Left colon (tissue), 2 donors: ENCODE measurements at regions not wholly inside any gene's neighbourhood (a gene's known extent, or its start where the extent isn't known, plus 50 kb on each side); places are given as distances from the start of the nearest gene placed in this dataset.

Experiments used
- ATAC-seq: fragments of 200-7000 bp; cut with Tn5 transposase; one replicate; pipeline ENCODE4 v1.9.1; 2020; ENCODE audit warnings: mild to moderate bottlenecking, moderate library complexity
- DNase-seq, 2 donors: peaks; one replicate each; pipeline ENCODE4 v3.0.0-alpha.2; 2020
- intact Hi-C, 2 donors: fragments of 100-400 bp; cut with DNase I in 1 of 2; cut with micrococcal nuclease in 1 of 2; formaldehyde crosslinking; loops; one replicate each; pipeline versions ENCODE4 v1.11.2 to v1.14.0; 2022; cut with DNase I, micrococcal nuclease
- donor health status: DM: no; HTN: no; CAD: no.
- donor health status: DM: yes; HTN: yes; CAD: no.

- DNase-seq, result no peak
- ATAC-seq, result no peak
- intact Hi-C loops, result loop anchor here in 1 of 2 donors (10.0 kb wide), 1 partner anchor 210 kb away; no protein-coding TSS in a partner anchor
These were observed 106.6 kb upstream of the VASH1 start for GRCh38 chr14:76654573-76655108.

GRCh38 chr14:76655331-76655730 lies 105.9 kb upstream of the VASH1 start:
- intact Hi-C loops, result loop anchor here in 1 of 2 donors (10.0 kb wide), 1 partner anchor 211 kb away; no protein-coding TSS in a partner anchor
- ATAC-seq (no peak), DNase-seq (no peak)

GRCh38 chr14:76656592-76656991 lies 104.7 kb upstream of the VASH1 start:
- DNase-seq (no peak), ATAC-seq (no peak)
- intact Hi-C loops, result loop anchor here in 1 of 2 donors (10.0 kb wide), 1 partner anchor 212 kb away; no protein-coding TSS in a partner anchor

- intact Hi-C loops, result loop anchor here in 1 of 2 donors (10.0 kb wide), 1 partner anchor 213 kb away; no protein-coding TSS in a partner anchor
- DNase-seq (no peak), ATAC-seq (no peak)
These were observed 103.9 kb upstream of the VASH1 start for GRCh38 chr14:76657404-76657803.

- ATAC-seq, result no peak
- intact Hi-C loops, result loop anchor here in 1 of 2 donors (10.0 kb wide), 1 partner anchor 213 kb away; no protein-coding TSS in a partner anchor
- DNase-seq, result no peak
These were observed 103.4 kb upstream of the VASH1 start for GRCh38 chr14:76657846-76658245.

GRCh38 chr14:76662580-76662979 lies 98.7 kb upstream of the VASH1 start:
- intact Hi-C loops, result no loop called here
- DNase-seq (no peak), ATAC-seq (no peak)

GRCh38 chr14:76664790-76665189 lies 96.5 kb upstream of the VASH1 start:
- ATAC-seq, result no peak
- intact Hi-C loops, result no loop called here
- DNase-seq, result no peak

- DNase-seq (no peak), ATAC-seq (no peak)
- intact Hi-C loops, result no loop called here
These were observed 94.5 kb upstream of the VASH1 start for GRCh38 chr14:76666746-76667145.

- ATAC-seq (no peak), DNase-seq (no peak)
- intact Hi-C loops, result no loop called here
These were observed 91.5 kb upstream of the VASH1 start for GRCh38 chr14:76669770-76670169.

- intact Hi-C loops, result no loop called here
- no peak for ATAC-seq
- DNase-seq, result no peak
These were observed 89.1 kb upstream of the VASH1 start for GRCh38 chr14:76672123-76672522.

GRCh38 chr14:76673261-76673660 lies 88.0 kb upstream of the VASH1 start:
- ATAC-seq (no peak), DNase-seq (no peak)
- intact Hi-C loops, result no loop called here

GRCh38 chr14:76675046-76675445 lies 86.2 kb upstream of the VASH1 start:
- intact Hi-C loops, result no loop called here
- ATAC-seq, result no peak
- no peak for DNase-seq

GRCh38 chr14:76676539-76676938 lies 84.7 kb upstream of the VASH1 start:
- DNase-seq (no peak), ATAC-seq (no peak)
- intact Hi-C loops, result no loop called here

- ATAC-seq (no peak), DNase-seq (no peak)
- intact Hi-C loops, result no loop called here
These were observed 83.6 kb upstream of the VASH1 start for GRCh38 chr14:76677534-76678145.

- ATAC-seq, result no peak
- intact Hi-C loops, result no loop called here
- no peak for DNase-seq
These were observed 82.9 kb upstream of the VASH1 start for GRCh38 chr14:76678244-76678800.

GRCh38 chr14:76682367-76682766 lies 78.9 kb upstream of the VASH1 start:
- no peak for DNase-seq
- intact Hi-C loops, result no loop called here
- no peak for ATAC-seq

GRCh38 chr14:76686646-76687045 lies 74.6 kb upstream of the VASH1 start:
- intact Hi-C loops, result no loop called here
- no peak for ATAC-seq
- DNase-seq, result no peak

- ATAC-seq, result peak; percentile 97
- intact Hi-C loops, result no loop called here
- peak; percentile 60 to 76 for DNase-seq
These were observed 73.5 kb upstream of the VASH1 start for GRCh38 chr14:76687611-76688382.

- no peak for DNase-seq
- no peak for ATAC-seq
- intact Hi-C loops, result no loop called here
These were observed 72.9 kb upstream of the VASH1 start for GRCh38 chr14:76688383-76688671.

- intact Hi-C loops, result no loop called here
- DNase-seq (no peak), ATAC-seq (no peak)
These were observed 70.7 kb upstream of the VASH1 start for GRCh38 chr14:76690502-76691105.
